ENCODE measurements at regions not wholly inside any gene's neighbourhood (a gene's known extent, or its start where the extent isn't known, plus 50 kb on each side); places are given as distances from the start of the nearest gene placed in this dataset.

DNA sequence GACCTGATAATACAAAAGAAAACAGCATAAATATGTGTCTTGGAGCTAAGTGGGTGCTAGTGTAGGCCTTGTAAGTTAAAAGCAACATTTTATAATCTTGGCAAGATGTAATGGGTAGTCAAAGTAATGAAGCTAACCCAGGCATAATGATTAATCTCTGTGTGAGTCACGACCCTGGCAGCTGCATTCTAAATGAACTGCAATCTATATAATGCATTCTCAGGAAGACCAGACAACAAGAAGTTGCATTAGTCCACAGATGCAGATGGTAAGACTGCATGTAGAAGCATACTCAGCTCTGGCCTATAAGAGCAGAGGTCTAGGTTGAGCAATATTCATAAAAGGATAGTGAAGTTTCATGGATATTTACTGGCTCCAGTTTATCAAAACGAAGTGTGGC is 85.6 kb upstream of the ETAA1 start:
- Histone ChIP-seq H2AFZ (replicated peaks; ENCODE audit: low read length, poor library complexity) (no peak overlapping the region), H3K9me3 (ENCODE audit: control insufficient read depth, insufficient read depth, low read length) (no peaks in the 10 kb centered on the region), H3K4ac (ENCODE audit: low read depth, low read length) (peak overlapping the region; percentile 4; the same call in 1 of the 2 replicates), H2AK5ac (ENCODE audit: low read depth, low read length) (no peak overlapping the region), H3K23ac (ENCODE audit: low read depth, low read length) (no peak overlapping the region), H3K14ac (replicated peaks; ENCODE audit: low read depth, low read length) (no peak overlapping the region; the same call in 1 of the 2 replicates), H2AK9ac (replicated peaks; ENCODE audit: low read depth, low read length, poor library complexity) (no peak overlapping the region), H3K18ac (ENCODE audit: low read depth, low read length) (no peak overlapping the region), H3K9me1 (ENCODE audit: insufficient read depth, low read length) (0 out of 2 replicates have a peak, but pooled peaks cover 3% of the 10 kb centered on the region), H3K36me3 (ENCODE audit: control insufficient read depth, insufficient read depth, low read length) (no peaks in the 10 kb centered on the region), H3K4me1 (ENCODE audit: control insufficient read depth, insufficient read depth, low read length) (peaks cover 1% of the 10 kb centered on the region; the same call in 1 of the 2 replicates), H3K9ac (ENCODE audit: low read depth, low read length) (no peak overlapping the region), H4K20me1 (ENCODE audit: insufficient read depth, low read length) (no peaks in the 10 kb centered on the region), H3K56ac (ENCODE audit: extremely low read depth, insufficient read depth, low read length) (no peak overlapping the region), H3K4me2 (ENCODE audit: low read depth, low read length) (no peak overlapping the region), H2BK15ac (ENCODE audit: low read depth, low read length) (0 out of 3 replicates have a peak overlapping the region, but pooled peaks have one; percentile 1), H3K4me3 (ENCODE audit: insufficient read depth, low read depth, low read length) (no peak overlapping the region), H2BK5ac (ENCODE audit: low read depth, low read length, poor library complexity, severe bottlenecking) (peak overlapping the region; percentile 85), H3K79me1 (ENCODE audit: low read depth in 1 of 2, low read length in 2 of 2) (no peaks in the 10 kb centered on the region), H4K5ac (ENCODE audit: low read depth, low read length) (no peak overlapping the region), H4K91ac (ENCODE audit: insufficient read depth, low read depth, low read length) (no peak overlapping the region), H2BK120ac (ENCODE audit: low read depth, low read length) (0 out of 2 replicates have a peak overlapping the region, but pooled peaks have one; percentile 10), H4K8ac (ENCODE audit: low read depth in 2 of 2, low read length in 2 of 2) (peak overlapping the region in 1 of 2 experiments; percentile 31; a peak in 1 of 4 replicates), H2BK20ac (ENCODE audit: low read depth, low read length) (peak overlapping the region; percentile 27; the same call in 1 of the 2 replicates), H3K27me3 (ENCODE audit: control insufficient read depth, insufficient read depth, low read length) (no peaks in the 10 kb centered on the region), H3K27ac (ENCODE audit: insufficient read depth, low read length) (no peak overlapping the region)
- in situ Hi-C loops (cut with MboI; ENCODE audit: low sequenced_read_pairs), result no loop called here
- dilution Hi-C loops (cut with HindIII; ENCODE audit: low sequenced_read_pairs, unreplicated experiment), result no loop called here
- ChIA-PET POLR2A (ENCODE audit: unreplicated experiment) (no interaction called here), CTCF (interaction anchor here (0.6 kb wide), 2 partner anchors 308 to 470 kb away, joined by 3 to 5 read pairs; no protein-coding TSS in a partner anchor)
- no TSS peak for BruUV-seq (replicated peaks)
- WGBS, 2 experiments (ENCODE audit: extremely low coverage in 2 of 2, insufficient read length in 1 of 2), result no CpG with 5 or more reads among the region's 2 CpGs
- intact Hi-C loops (cut with micrococcal nuclease), result no loop called here
- TF ChIP-seq CEBPB (IDR thresholded peaks at IDR 0.05; ENCODE audit: low read depth, low read length) (peak; percentile 86), MAFK (IDR thresholded peaks at IDR 0.05; ENCODE audit: low read depth, low read length) (no peak), RCOR1 (IDR thresholded peaks at IDR 0.05; ENCODE audit: insufficient replicate concordance, low read length) (no peak), BHLHE40 (IDR thresholded peaks at IDR 0.05; ENCODE audit: low read depth, low read length) (0 out of 2 replicates have a peak, but pooled peaks have one; percentile 11), FOS (IDR thresholded peaks at IDR 0.05; ENCODE audit: low read depth, low read length) (peak; percentile 68), MAZ (IDR thresholded peaks at IDR 0.05; ENCODE audit: borderline replicate concordance, low read depth, low read length) (no peak), NFE2L2 (IDR thresholded peaks at IDR 0.05; ENCODE audit: low read depth, low read length) (no peak), CHD1 (IDR thresholded peaks at IDR 0.05; ENCODE audit: low read depth, low read length) (no peak), POLR2A (IDR thresholded peaks at IDR 0.05; ENCODE audit: low read depth, low read length) (no peak), RFX5 (IDR thresholded peaks at IDR 0.05; ENCODE audit: low read depth, low read length) (no peak), RAD21 (IDR thresholded peaks at IDR 0.05; ENCODE audit: low read length) (no peak), MXI1 (IDR thresholded peaks at IDR 0.05; ENCODE audit: borderline replicate concordance, low read depth, low read length) (no peak), SMC3 (IDR thresholded peaks at IDR 0.05; ENCODE audit: low read depth, low read length) (no peak)
- TF ChIP-seq, protein P1, sequence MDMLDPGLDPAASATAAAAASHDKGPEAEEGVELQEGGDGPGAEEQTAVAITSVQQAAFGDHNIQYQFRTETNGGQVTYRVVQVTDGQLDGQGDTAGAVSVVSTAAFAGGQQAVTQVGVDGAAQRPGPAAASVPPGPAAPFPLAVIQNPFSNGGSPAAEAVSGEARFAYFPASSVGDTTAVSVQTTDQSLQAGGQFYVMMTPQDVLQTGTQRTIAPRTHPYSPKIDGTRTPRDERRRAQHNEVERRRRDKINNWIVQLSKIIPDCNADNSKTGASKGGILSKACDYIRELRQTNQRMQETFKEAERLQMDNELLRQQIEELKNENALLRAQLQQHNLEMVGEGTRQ (IDR thresholded peaks at IDR 0.05; ENCODE audit: low read depth, low read length), result no peak
- TF ChIP-seq, protein P2, sequence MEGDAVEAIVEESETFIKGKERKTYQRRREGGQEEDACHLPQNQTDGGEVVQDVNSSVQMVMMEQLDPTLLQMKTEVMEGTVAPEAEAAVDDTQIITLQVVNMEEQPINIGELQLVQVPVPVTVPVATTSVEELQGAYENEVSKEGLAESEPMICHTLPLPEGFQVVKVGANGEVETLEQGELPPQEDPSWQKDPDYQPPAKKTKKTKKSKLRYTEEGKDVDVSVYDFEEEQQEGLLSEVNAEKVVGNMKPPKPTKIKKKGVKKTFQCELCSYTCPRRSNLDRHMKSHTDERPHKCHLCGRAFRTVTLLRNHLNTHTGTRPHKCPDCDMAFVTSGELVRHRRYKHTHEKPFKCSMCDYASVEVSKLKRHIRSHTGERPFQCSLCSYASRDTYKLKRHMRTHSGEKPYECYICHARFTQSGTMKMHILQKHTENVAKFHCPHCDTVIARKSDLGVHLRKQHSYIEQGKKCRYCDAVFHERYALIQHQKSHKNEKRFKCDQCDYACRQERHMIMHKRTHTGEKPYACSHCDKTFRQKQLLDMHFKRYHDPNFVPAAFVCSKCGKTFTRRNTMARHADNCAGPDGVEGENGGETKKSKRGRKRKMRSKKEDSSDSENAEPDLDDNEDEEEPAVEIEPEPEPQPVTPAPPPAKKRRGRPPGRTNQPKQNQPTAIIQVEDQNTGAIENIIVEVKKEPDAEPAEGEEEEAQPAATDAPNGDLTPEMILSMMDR (conservative IDR thresholded peaks at IDR 0.05; ENCODE audit: low read depth, low read length), result no peak
- TF ChIP-seq, protein P3, sequence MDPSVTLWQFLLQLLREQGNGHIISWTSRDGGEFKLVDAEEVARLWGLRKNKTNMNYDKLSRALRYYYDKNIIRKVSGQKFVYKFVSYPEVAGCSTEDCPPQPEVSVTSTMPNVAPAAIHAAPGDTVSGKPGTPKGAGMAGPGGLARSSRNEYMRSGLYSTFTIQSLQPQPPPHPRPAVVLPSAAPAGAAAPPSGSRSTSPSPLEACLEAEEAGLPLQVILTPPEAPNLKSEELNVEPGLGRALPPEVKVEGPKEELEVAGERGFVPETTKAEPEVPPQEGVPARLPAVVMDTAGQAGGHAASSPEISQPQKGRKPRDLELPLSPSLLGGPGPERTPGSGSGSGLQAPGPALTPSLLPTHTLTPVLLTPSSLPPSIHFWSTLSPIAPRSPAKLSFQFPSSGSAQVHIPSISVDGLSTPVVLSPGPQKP (IDR thresholded peaks at IDR 0.05; ENCODE audit: borderline replicate concordance, low read depth, low read length), result no peak
- DNase-seq (peak; percentile 89), ATAC-seq (ENCODE audit: low read depth) (peak; percentile 86)

Data from IMR-90 (cell line).